T1000 (cell line): ENCODE measurements at regions not wholly inside any gene's neighbourhood (a gene's known extent, or its start where the extent isn't known, plus 50 kb on each side); places are given as distances from the start of the nearest gene placed in this dataset.

Experiments
- DNase-seq: peaks from one replicate; lab custom pipeline; 2025; ENCODE audit warnings: mixed read lengths; lab: John Stamatoyannopoulos, UW

DNA sequence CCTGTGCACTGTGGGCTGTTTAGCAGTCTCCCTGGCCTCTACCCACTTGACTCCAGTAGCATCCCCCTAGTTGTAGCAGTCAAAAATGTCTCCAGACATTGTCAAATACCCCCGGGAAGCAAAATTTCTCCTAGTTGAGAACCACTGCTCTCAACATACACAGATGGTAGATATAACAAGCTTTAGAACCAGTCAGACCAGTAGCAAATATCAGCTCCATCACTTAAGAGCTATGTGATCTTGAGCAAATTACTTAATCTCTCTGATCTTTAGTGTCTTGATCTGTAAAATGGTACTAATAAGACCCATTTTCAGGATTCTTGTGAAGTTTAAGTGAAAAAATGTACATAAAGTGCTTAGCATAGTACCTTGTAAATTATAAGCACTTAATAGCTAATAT is 96.2 kb downstream of the DUSP6 start:
- DNase-seq: no peak

DNA sequence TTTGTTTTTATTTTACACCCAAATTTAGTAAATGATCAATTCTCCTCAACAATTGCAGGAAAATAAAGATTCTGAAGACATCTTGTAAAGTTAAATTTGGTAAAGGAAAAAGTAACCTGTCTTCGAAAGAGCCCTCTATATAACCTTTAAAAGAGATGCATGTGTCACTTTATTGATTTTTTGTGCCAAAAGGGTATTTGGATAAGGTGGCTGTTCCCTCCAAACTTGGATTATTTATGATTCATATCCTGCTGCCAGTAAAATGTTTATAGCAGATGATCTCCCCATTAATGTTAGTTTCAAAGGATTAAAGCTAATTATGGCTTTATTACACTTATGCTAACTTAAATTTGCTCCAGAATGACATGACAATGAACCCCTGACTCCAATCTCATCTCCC is 98.8 kb downstream of the DUSP6 start:
- DNase-seq: no peak

- DNase-seq: no peak
These were observed 100.0 kb downstream of the DUSP6 start for GRCh38 chr12:89252284-89252683.

- DNase-seq: no peak
These were observed 100.7 kb downstream of the DUSP6 start for GRCh38 chr12:89251342-89252271.

- DNase-seq: no peak
These were observed 101.7 kb downstream of the DUSP6 start for GRCh38 chr12:89250636-89251035.

DNA sequence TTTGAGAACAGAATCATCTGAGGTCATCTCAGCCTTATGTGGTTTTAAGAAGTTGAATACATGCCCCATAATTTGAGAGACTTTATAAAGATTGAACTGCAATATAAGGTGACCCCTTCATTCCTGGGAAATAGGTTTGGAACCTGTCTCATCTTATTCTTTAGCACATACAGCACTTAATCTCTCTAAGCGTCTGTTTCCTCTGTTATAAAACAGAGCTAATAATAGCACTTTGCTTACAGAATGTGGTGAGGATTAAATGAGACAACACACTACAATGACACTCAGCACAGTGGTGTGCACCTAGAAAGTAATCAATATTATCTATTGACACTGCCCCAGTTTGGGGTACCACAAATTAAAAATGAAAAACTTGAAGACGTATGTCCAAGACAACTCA is 102.1 kb downstream of the DUSP6 start:
- DNase-seq: no peak

- DNase-seq: no peak
These were observed 104.3 kb downstream of the DUSP6 start for GRCh38 chr12:89247967-89248366.

- DNase-seq: no peak
These were observed 104.8 kb downstream of the DUSP6 start for GRCh38 chr12:89247541-89247942.

GRCh38 chr12:89245090-89245489 is 107.2 kb downstream of the DUSP6 start:
- DNase-seq: no peak

DNA sequence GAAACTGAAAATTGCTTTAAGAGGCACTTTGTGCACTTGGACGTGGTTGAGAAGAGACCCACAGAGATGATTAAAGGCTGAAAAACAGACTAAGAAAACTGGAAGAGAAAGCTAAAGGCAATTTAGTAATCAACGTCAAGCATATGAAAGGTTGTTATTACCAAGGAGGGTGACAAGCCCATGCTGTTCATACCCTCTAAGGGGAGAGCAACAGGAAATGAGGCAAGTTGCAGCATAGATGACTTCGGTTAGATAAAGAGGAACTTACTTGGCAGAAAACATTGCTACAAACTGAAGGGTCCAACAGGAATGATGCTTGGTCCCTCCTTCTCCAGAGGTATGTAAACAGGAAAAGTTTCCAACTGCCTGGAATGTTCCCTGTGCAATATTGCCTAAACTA is 107.8 kb downstream of the DUSP6 start:
- DNase-seq: no peak

DNA sequence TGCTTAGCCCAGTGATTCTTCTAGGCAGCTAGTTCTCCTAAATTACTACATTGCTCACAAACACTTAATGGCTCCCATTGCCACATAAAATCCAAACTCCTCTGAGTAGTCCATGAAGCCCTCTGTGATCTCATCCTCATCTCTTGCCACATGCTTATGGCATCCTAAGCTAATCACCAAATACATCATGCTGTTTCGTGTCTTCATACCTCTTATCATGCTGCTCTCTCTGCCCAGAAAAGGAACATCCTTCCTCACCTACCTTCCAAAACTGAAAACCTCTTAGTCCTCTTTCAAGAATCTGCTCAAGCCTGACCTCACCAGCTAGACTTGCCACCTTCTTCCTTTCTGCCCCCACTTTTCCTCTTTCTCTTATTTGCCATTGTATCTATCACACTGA is 108.5 kb downstream of the DUSP6 start:
- no peak for DNase-seq

GRCh38 chr12:89239534-89239933 is 112.8 kb downstream of the DUSP6 start:
- DNase-seq: no peak

DNA sequence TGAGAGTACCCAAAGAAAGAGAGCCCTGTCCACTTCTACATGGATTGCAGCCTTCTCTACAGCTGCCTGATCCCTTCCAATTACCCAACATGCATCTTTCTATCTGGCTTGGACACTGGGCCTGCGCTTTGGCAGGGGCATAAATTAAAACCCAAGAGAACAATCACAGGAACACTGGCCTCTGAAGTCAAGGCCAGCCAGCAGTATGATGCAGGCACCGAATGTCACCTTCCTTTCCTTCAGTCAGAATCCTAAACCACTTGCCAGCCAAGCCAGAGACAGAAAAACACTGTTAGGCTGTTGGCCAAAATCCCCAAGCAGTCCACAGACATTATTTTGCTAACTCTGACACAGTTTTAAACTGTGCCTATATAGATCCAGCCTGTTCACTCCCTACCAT is 113.7 kb downstream of the DUSP6 start:
- DNase-seq: no peak

DNA sequence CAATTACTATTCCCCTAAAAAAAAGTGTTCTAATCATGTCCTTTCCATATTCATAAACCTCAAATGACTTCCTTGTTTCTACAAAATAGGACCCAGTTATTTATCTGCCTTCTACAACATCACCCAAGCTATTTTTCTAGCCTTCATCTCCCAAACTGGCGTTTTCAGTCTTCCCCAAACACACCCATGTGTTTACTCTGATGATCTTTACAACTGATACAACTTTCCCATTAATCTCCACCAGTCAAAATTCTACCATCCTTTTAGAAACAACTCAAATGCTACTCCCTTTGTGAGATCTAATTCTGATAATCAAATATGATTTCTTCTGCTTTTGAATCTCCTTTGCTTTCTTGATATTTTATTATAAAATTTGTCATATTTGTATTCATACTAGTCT is 114.5 kb downstream of the DUSP6 start:
- no peak for DNase-seq

GRCh38 chr12:89236748-89237383 is 115.4 kb downstream of the DUSP6 start:
- no peak for DNase-seq

DNA sequence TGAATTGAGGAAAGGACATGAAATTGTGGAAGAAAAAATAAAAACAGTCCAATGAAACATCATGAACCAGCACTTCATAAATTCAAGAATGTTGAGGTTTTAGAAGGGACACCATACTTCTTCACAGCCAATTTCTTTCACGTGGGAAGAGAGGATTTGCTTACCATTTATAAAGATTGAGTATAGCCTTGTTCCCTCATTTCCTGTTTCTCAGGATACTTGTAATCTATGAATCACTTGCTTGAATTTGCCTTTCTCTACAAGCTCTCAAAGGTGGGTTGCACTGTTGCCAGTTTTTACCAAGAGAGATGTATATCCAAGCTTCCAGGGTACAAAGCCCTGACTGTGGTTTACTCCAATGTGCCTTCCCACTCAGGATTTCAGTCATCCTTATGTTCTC is 116.1 kb downstream of the DUSP6 start:
- no peak for DNase-seq

- no peak for DNase-seq
These were observed 116.9 kb downstream of the DUSP6 start for GRCh38 chr12:89235189-89235993.

GRCh38 chr12:89234324-89235114 is 117.8 kb downstream of the DUSP6 start:
- no peak for DNase-seq

DNA sequence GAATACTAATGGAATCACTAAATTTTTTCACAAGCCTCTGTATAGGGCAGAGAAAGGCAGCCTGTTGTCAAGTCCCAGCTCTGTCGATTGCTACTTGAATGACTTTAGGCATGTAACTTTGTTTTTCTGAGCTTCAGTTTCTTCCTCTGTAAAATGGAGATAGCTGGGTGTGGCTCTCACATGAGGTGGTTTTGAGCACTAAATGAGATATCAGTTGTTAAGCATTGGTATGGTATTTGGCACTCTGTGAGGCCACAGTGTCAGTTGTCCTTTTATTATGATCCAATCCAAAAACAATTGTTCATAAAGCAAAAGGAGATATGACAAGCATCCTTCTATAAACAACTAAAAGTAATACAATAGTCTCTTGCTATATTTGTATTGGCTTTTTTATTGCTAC is 120.6 kb downstream of the DUSP6 start:
- no peak for DNase-seq

- DNase-seq: no peak
These were observed 121.7 kb downstream of the DUSP6 start for GRCh38 chr12:89230376-89231315.

DNA sequence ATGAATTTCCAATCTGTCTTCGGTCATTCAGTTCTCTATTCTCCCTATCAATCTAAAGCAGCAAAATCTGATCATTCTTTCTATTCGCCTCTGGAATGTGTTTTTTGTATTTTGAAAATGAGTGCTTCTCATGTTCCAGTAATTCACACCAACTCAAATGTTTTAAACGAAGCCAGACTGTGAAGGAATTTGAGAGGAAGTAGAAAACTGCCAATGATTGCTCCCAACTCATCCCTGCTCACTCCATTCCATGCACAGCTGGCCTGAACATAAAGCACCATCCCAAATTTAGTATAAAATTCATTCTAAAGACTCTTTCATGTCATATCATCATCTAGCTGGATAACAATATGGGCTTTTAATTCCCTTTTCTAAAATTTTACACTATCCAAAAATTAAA is 123.8 kb downstream of the DUSP6 start:
- no peak for DNase-seq
